ENCODE measurements at regions not wholly inside any gene's neighbourhood (a gene's known extent, or its start where the extent isn't known, plus 50 kb on each side); places are given as distances from the start of the nearest gene placed in this dataset.

GRCh38 chr11:90840071-90840470 lies 617.2 kb upstream of the CHORDC1 start:
- POLR2A ChIA-PET: no interaction called here
- Histone ChIP-seq H3K36me3 (ENCODE audit: control insufficient read depth in 2 of 2, extremely low read depth in 1 of 2, insufficient read depth in 1 of 2, low read length in 1 of 2) (no peaks in the 10 kb centered on the region), H3K4me3 (ENCODE audit: control insufficient read depth in 1 of 2, extremely low read depth in 1 of 2, low read length in 1 of 2) (no peak overlapping the region), H3K9me3 (no peaks in the 10 kb centered on the region), H3K27ac (ENCODE audit: low read length) (no peak overlapping the region), H3K27me3 (replicated peaks in 1 of 2; ENCODE audit: control insufficient read depth in 2 of 2, extremely low read depth in 1 of 2, insufficient read depth in 2 of 2, low read length in 1 of 2) (no peaks in the 10 kb centered on the region), H3K4me1 (ENCODE audit: control insufficient read depth in 1 of 2, extremely low read depth in 1 of 2, insufficient read depth in 2 of 2, low read length in 2 of 2) (no peaks in the 10 kb centered on the region)
- H3K27ac Mint-ChIP-seq: no peak overlapping the region
- peaks cover 5 to 9% (median 8%) of the 10 kb centered on the region in 3 donors for H3K9me3 Mint-ChIP-seq
- no peaks in the 10 kb centered on the region for H3K4me1 Mint-ChIP-seq
- no peak for ATAC-seq (replicated peaks in 1 of 4)
- no peak overlapping the region for H3K4me3 Mint-ChIP-seq
- no peaks in the 10 kb centered on the region for H3K36me3 Mint-ChIP-seq
- WGBS (ENCODE audit: insufficient coverage): no CpG with 5 or more reads among the region's 2 CpGs
- H3K27me3 Mint-ChIP-seq: no peaks in the 10 kb centered on the region
- CTCF ChIA-PET: no interaction called here
- no peak for DNase-seq

DNA sequence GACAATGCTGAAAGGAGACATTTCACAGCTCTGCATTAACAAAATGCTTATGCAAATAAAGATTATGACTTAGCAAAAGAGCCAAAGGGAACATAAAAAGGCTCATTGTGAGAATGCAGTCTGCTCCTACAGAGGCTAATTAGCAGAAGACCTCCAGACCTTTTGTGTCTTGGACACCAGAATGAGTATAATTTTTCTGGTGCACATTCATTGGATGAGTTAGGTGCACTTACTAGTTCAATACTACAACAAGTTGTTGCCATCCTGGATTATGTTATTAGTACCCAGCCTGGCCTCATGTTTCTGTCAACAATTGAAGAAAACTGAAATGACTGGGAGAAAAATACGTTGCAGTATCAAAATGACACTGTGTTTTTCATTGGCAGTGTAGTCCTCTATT lies 613.2 kb upstream of the CHORDC1 start:
- H3K4me3 ChIP-seq (ENCODE audit: control insufficient read depth in 1 of 2, extremely low read depth in 1 of 2, low read length in 1 of 2): no peak overlapping the region
- no peak for ATAC-seq (replicated peaks in 1 of 4)
- no peaks in the 10 kb centered on the region for H3K4me1 Mint-ChIP-seq

DNA sequence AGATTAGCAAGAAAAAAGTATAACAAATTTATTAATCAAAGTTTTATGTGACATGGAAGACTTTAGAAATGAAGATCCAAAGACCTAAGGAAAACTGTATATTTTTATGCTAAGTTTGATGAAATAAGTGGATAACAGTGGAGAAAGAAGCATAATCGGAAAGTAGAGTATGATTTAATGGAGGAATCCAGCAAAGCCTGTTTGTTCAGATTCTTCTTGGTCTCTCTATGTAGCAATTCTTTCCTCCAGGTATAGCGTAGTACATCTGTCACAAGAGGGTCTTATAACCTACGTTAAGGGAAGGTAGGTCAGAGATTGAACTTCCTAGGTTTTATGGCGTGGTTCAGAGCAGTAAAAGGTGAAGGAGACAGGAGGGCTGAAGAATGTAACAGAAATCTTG lies 600.6 kb upstream of the CHORDC1 start:
- Mint-ChIP-seq H3K36me3 (no peaks in the 10 kb centered on the region), H3K9me3 (peaks cover 14 to 22% (median 21%) of the 10 kb centered on the region in 3 donors), H3K27me3 (no peaks in the 10 kb centered on the region), H3K4me1 (no peaks in the 10 kb centered on the region), H3K27ac (no peak overlapping the region), H3K4me3 (no peak overlapping the region)
- no CpG with 5 or more reads among the region's 4 CpGs for WGBS (ENCODE audit: insufficient coverage)
- ChIA-PET POLR2A (no interaction called here), CTCF (no interaction called here)
- Histone ChIP-seq H3K9me3 (no peaks in the 10 kb centered on the region), H3K4me3 (ENCODE audit: control insufficient read depth in 1 of 2, extremely low read depth in 1 of 2, low read length in 1 of 2) (no peak overlapping the region), H3K27me3 (replicated peaks in 1 of 2; ENCODE audit: control insufficient read depth in 2 of 2, extremely low read depth in 1 of 2, insufficient read depth in 2 of 2, low read length in 1 of 2) (no peaks in the 10 kb centered on the region), H3K27ac (ENCODE audit: low read length) (no peak overlapping the region), H3K4me1 (ENCODE audit: control insufficient read depth in 1 of 2, extremely low read depth in 1 of 2, insufficient read depth in 2 of 2, low read length in 2 of 2) (no peaks in the 10 kb centered on the region), H3K36me3 (ENCODE audit: control insufficient read depth in 2 of 2, extremely low read depth in 1 of 2, insufficient read depth in 1 of 2, low read length in 1 of 2) (no peaks in the 10 kb centered on the region)
- DNase-seq (no peak), ATAC-seq (replicated peaks in 1 of 4) (no peak)

More for the DNA sequence above, 613.2 kb upstream of the CHORDC1 start:
- Histone ChIP-seq H3K27ac (ENCODE audit: low read length) (no peak overlapping the region), H3K36me3 (ENCODE audit: control insufficient read depth in 2 of 2, extremely low read depth in 1 of 2, insufficient read depth in 1 of 2, low read length in 1 of 2) (no peaks in the 10 kb centered on the region), H3K4me1 (ENCODE audit: control insufficient read depth in 1 of 2, extremely low read depth in 1 of 2, insufficient read depth in 2 of 2, low read length in 2 of 2) (no peaks in the 10 kb centered on the region), H3K27me3 (replicated peaks in 1 of 2; ENCODE audit: control insufficient read depth in 2 of 2, extremely low read depth in 1 of 2, insufficient read depth in 2 of 2, low read length in 1 of 2) (no peaks in the 10 kb centered on the region), H3K9me3 (no peaks in the 10 kb centered on the region)
- Mint-ChIP-seq H3K9me3 (peaks cover 0 to 4% (median 0%) of the 10 kb centered on the region in 3 donors), H3K36me3 (no peaks in the 10 kb centered on the region), H3K27me3 (no peaks in the 10 kb centered on the region), H3K27ac (no peak overlapping the region), H3K4me3 (no peak overlapping the region)
- WGBS (ENCODE audit: insufficient coverage): no CpG with 5 or more reads among the region's 1 CpG
- ChIA-PET CTCF (no interaction called here), POLR2A (no interaction called here)
- no peak for DNase-seq

GRCh38 chr11:90822996-90823395 lies 600.1 kb upstream of the CHORDC1 start:
- no peaks in the 10 kb centered on the region for H3K4me1 Mint-ChIP-seq
- no peaks in the 10 kb centered on the region for H3K27me3 Mint-ChIP-seq
- no peaks in the 10 kb centered on the region for H3K9me3 ChIP-seq
- no peak overlapping the region for H3K27ac Mint-ChIP-seq
- WGBS (ENCODE audit: insufficient coverage): no CpG with 5 or more reads among the region's 5 CpGs
- no peak for DNase-seq
- H3K4me3 ChIP-seq (ENCODE audit: control insufficient read depth in 1 of 2, extremely low read depth in 1 of 2, low read length in 1 of 2): no peak overlapping the region
- H3K9me3 Mint-ChIP-seq: peaks cover 14 to 25% (median 24%) of the 10 kb centered on the region in 3 donors
- no peak overlapping the region for H3K4me3 Mint-ChIP-seq
- no peaks in the 10 kb centered on the region for H3K27me3 ChIP-seq (replicated peaks in 1 of 2; ENCODE audit: control insufficient read depth in 2 of 2, extremely low read depth in 1 of 2, insufficient read depth in 2 of 2, low read length in 1 of 2)
- ChIA-PET POLR2A (no interaction called here), CTCF (no interaction called here)
- no peak for ATAC-seq (replicated peaks in 1 of 4)
- H3K36me3 Mint-ChIP-seq: no peaks in the 10 kb centered on the region
- H3K4me1 ChIP-seq (ENCODE audit: control insufficient read depth in 1 of 2, extremely low read depth in 1 of 2, insufficient read depth in 2 of 2, low read length in 2 of 2): no peaks in the 10 kb centered on the region
- H3K36me3 ChIP-seq (ENCODE audit: control insufficient read depth in 2 of 2, extremely low read depth in 1 of 2, insufficient read depth in 1 of 2, low read length in 1 of 2): no peaks in the 10 kb centered on the region
- H3K27ac ChIP-seq (ENCODE audit: low read length): no peak overlapping the region

GRCh38 chr11:90818196-90818745 lies 595.4 kb upstream of the CHORDC1 start:
- Mint-ChIP-seq H3K9me3 (peaks cover 15 to 31% (median 17%) of the 10 kb centered on the region in 3 donors), H3K4me1 (no peaks in the 10 kb centered on the region), H3K4me3 (no peak overlapping the region), H3K27me3 (no peaks in the 10 kb centered on the region), H3K27ac (no peak overlapping the region), H3K36me3 (no peaks in the 10 kb centered on the region)
- H3K27me3 ChIP-seq (replicated peaks in 1 of 2; ENCODE audit: control insufficient read depth in 2 of 2, extremely low read depth in 1 of 2, insufficient read depth in 2 of 2, low read length in 1 of 2): no peaks in the 10 kb centered on the region
- DNase-seq (no peak), ATAC-seq (replicated peaks in 1 of 4) (no peak)
- POLR2A ChIA-PET: no interaction called here
- H3K4me3 ChIP-seq (ENCODE audit: control insufficient read depth in 1 of 2, extremely low read depth in 1 of 2, low read length in 1 of 2): no peak overlapping the region
- WGBS (ENCODE audit: insufficient coverage): no CpG with 5 or more reads among the region's 1 CpG
- no peaks in the 10 kb centered on the region for H3K4me1 ChIP-seq (ENCODE audit: control insufficient read depth in 1 of 2, extremely low read depth in 1 of 2, insufficient read depth in 2 of 2, low read length in 2 of 2)
- CTCF ChIA-PET: no interaction called here
- no peaks in the 10 kb centered on the region for H3K9me3 ChIP-seq
- H3K27ac ChIP-seq (ENCODE audit: low read length): no peak overlapping the region
- no peaks in the 10 kb centered on the region for H3K36me3 ChIP-seq (ENCODE audit: control insufficient read depth in 2 of 2, extremely low read depth in 1 of 2, insufficient read depth in 1 of 2, low read length in 1 of 2)

GRCh38 chr11:90809581-90809980 lies 586.7 kb upstream of the CHORDC1 start:
- no peaks in the 10 kb centered on the region for H3K9me3 ChIP-seq
- H3K4me1 ChIP-seq (ENCODE audit: control insufficient read depth in 1 of 2, extremely low read depth in 1 of 2, insufficient read depth in 2 of 2, low read length in 2 of 2): no peaks in the 10 kb centered on the region
- Mint-ChIP-seq H3K27ac (no peak overlapping the region), H3K9me3 (peaks cover under 1 to 16% (median 7%) of the 10 kb centered on the region in 3 donors), H3K27me3 (no peaks in the 10 kb centered on the region), H3K4me3 (no peak overlapping the region), H3K36me3 (no peaks in the 10 kb centered on the region), H3K4me1 (no peaks in the 10 kb centered on the region)
- ChIA-PET CTCF (no interaction called here), POLR2A (no interaction called here)
- H3K36me3 ChIP-seq (ENCODE audit: control insufficient read depth in 2 of 2, extremely low read depth in 1 of 2, insufficient read depth in 1 of 2, low read length in 1 of 2): no peaks in the 10 kb centered on the region
- no peaks in the 10 kb centered on the region for H3K27me3 ChIP-seq (replicated peaks in 1 of 2; ENCODE audit: control insufficient read depth in 2 of 2, extremely low read depth in 1 of 2, insufficient read depth in 2 of 2, low read length in 1 of 2)
- no peak overlapping the region for H3K27ac ChIP-seq (ENCODE audit: low read length)
- WGBS (ENCODE audit: insufficient coverage): 73% methylated on average over 2 of the region's 5 CpGs
- no peak for ATAC-seq (replicated peaks in 1 of 4)
- no peak for DNase-seq
- no peak overlapping the region for H3K4me3 ChIP-seq (ENCODE audit: control insufficient read depth in 1 of 2, extremely low read depth in 1 of 2, low read length in 1 of 2)

DNA sequence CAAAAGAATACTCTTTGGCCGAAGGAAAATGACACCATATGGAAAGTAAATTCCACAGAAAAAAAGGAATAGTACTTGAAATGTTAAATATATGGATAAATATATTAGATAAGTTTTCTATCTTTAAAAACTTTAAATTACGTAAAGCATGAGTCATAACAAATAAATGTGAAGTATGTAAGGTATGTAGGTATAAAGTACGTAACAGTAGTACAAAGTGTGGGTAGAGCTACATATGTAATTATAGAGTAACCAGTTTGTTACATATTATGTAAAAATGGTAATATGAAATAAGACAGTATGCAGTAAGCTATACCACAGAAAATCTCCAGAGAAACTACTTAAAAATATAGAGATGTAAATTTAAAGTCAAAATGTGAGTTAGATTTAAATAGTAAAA lies 582.3 kb upstream of the CHORDC1 start:
- no peak for ATAC-seq (replicated peaks in 1 of 4)
- Histone ChIP-seq H3K9me3 (no peaks in the 10 kb centered on the region), H3K4me3 (ENCODE audit: control insufficient read depth in 1 of 2, extremely low read depth in 1 of 2, low read length in 1 of 2) (no peak overlapping the region), H3K27ac (ENCODE audit: low read length) (no peak overlapping the region), H3K36me3 (ENCODE audit: control insufficient read depth in 2 of 2, extremely low read depth in 1 of 2, insufficient read depth in 1 of 2, low read length in 1 of 2) (no peaks in the 10 kb centered on the region), H3K4me1 (ENCODE audit: control insufficient read depth in 1 of 2, extremely low read depth in 1 of 2, insufficient read depth in 2 of 2, low read length in 2 of 2) (no peaks in the 10 kb centered on the region), H3K27me3 (replicated peaks in 1 of 2; ENCODE audit: control insufficient read depth in 2 of 2, extremely low read depth in 1 of 2, insufficient read depth in 2 of 2, low read length in 1 of 2) (no peaks in the 10 kb centered on the region)
- H3K4me3 Mint-ChIP-seq: no peak overlapping the region
- H3K9me3 Mint-ChIP-seq: peaks cover 2 to 4% (median 3%) of the 10 kb centered on the region in 3 donors
- CTCF ChIA-PET: no interaction called here
- WGBS (ENCODE audit: insufficient coverage): no CpG with 5 or more reads among the region's 3 CpGs
- no peak overlapping the region for H3K27ac Mint-ChIP-seq
- no peak for DNase-seq
- H3K4me1 Mint-ChIP-seq: no peaks in the 10 kb centered on the region
- POLR2A ChIA-PET: no interaction called here
- no peaks in the 10 kb centered on the region for H3K36me3 Mint-ChIP-seq
- no peaks in the 10 kb centered on the region for H3K27me3 Mint-ChIP-seq
